Activated CD4-positive, alpha-beta T cell treated with anti-CD3 and anti-CD28 coated beads, Interleukin-2, Interleukin-6, amounts not matched to agents 100 ng/mL and 50 ng/mL, durations not matched to agents 16 hours and 8 hours (primary cell): ENCODE measurements at regions not wholly inside any gene's neighbourhood (a gene's known extent, or its start where the extent isn't known, plus 50 kb on each side); places are given as distances from the start of the nearest gene placed in this dataset.

Experiments used
- DNase-seq: peaks from one replicate; pipeline ENCODE4 v3.0.0-alpha.2; 2020

DNA sequence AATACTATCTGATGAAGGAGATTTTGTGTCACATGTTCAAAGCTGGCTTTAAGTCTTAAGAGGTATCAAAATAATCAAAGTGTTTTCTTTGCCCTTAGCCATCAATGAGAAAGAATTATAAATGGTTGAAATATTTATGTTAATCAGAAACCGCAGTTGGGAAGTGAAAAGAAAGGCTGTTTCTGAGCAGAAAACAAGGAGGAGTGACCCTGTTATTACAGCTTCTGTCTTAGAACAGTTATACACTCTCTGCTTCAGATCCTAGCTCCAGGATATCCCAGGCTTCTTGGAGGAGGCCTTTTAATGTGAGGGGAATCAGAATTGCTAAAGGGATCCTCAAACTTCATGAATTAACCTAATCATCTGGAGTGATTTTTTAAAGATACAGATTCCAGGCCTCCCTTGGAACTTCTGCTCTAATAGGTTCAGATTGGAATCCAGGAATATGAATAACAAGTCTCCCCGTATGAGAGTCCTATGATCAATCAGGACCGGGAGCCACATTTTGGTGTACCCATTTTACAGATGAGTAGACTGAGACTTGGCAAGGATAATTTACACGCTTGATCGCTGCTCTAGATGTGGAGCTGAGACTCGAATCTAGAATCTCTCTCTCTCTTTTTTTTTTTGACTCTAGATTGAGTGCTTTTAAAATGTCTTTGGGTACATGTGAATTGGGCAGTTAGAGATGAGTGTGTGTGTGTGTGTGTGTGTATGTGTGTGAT lies 50.8 kb upstream of the JAG1 start:
- no peak for DNase-seq

- no peak for DNase-seq
These were observed 55.3 kb upstream of the JAG1 start for GRCh38 chr20:10728873-10729670.

GRCh38 chr20:10729785-10730184 lies 56.0 kb upstream of the JAG1 start:
- no peak for DNase-seq

DNA sequence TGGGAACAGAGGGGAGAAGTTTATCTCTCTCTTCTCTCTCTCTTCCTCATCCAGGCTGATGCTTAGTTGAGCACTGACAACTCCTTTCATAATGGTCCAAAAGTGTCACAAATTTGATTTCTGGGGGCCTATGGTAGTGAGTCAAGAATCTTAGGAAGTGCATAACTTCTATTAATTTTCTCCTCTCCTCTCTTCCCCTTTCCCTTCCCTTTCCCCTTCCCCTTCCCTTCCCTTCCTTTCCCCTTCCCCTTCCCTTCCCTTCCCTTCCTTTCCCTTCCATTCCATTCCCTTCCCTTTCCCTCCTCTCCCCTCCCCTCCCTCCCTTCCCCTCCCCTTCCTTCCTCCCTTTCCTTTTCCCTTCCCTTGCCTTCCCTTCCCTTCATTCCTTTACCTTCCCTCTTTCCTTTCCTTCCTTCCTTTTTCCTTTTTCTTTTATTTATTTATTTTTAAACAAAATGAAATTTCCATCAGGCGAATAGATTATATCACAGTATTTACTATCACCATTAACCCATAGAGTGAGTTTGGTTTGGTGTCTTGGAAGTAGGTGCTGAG lies 56.9 kb upstream of the JAG1 start:
- no peak for DNase-seq

DNA sequence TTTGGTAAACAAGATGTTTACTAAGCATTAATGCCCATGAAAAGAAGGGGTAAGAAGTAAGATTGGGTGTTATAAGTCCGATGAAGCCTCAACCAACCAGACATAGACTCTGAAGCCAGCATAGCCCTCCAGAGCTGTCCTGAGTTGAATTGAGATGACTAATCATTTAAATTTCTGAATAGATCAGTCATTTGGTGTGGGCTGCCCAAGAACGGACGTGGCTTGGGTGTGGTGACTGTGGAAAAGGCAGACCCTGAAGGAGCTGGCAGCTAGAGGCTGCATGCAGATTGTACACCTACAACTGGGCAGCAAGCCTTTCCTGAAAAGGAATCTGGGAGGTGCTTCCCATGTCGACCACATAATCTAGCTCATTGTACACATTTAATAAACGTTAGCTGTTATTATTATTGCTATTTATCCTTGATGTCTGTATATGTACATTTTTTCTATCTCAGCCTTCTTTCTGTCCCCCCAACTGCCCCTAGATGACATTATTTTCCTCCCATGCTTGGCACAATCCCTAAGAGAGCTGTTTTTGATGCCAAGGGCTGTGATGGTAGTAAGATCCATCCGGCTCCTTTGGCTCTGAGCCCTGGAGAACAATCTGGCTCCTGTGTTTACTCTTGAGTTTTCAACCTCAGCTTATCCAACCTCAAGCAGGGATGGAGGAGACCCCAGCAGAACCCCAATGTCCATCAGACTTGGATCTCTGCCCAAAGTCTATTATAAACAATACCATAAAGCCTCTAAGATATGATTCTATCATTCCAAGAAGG lies 57.6 kb upstream of the JAG1 start:
- no peak for DNase-seq

- no peak for DNase-seq
These were observed 59.3 kb upstream of the JAG1 start for GRCh38 chr20:10733122-10733521.

DNA sequence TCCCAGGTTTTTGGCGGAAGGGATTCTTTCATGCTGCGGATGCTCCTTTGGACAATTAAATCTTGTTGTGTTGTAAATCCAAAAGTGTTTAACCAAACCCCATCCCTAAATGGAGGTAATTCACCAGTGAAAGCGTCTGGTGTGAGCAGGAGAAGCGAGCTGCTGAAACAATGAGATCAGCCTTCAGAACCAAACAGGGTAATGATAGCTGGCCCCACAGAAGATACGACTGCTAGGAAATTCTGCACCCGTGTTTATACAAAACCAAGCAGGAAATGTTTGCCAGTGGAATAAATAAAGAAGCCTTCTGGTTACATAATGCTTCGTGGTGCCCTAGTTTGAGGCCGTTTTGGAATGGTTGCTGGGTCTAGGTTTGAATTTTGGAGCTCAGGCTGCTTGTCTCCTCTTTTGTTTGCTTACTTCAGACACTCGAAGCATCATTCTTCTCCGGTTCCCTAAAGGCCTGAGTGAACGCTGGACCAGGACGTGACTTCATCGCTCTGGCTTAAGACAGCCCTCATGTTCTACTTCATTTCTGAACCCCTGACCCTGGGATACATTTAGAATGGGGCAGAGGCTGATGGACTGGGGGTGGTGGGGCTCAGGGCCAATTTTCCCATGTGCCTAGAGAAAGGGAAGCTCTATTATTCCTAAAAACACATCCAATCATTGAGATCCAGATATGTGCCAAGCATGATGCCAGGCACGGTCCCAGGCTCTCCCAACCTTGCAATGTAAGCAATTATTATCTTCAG lies 61.6 kb upstream of the JAG1 start:
- no peak for DNase-seq

- DNase-seq, result no peak
These were observed 65.3 kb upstream of the JAG1 start for GRCh38 chr20:10739134-10739533.

GRCh38 chr20:10739566-10739965 lies 65.8 kb upstream of the JAG1 start:
- no peak for DNase-seq

- no peak for DNase-seq
These were observed 67.3 kb upstream of the JAG1 start for GRCh38 chr20:10741060-10741459.

DNA sequence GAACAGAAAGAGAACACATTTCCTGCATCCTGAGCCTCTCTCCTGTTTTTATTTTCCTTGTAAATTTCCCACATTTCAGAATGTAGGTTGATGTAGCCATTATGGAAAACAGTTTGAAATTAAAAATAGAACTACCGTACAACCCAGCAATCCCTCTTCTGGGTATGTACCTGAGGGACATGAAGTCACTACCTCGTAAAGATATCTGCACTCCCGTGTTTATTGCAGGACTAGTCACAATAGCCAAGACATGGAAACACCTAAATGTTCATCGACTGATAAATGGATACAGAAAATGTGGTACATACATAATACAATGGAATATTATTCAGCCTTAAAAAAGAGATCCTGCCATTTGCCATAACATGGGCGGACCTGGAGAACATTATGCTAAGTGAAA lies 72.0 kb upstream of the JAG1 start:
- DNase-seq, result no peak

GRCh38 chr20:10747019-10747418 lies 73.2 kb upstream of the JAG1 start:
- DNase-seq, result no peak

- no peak for DNase-seq
These were observed 75.3 kb upstream of the JAG1 start for GRCh38 chr20:10749084-10749483.

- DNase-seq, result no peak
These were observed 78.4 kb upstream of the JAG1 start for GRCh38 chr20:10752206-10752605.

DNA sequence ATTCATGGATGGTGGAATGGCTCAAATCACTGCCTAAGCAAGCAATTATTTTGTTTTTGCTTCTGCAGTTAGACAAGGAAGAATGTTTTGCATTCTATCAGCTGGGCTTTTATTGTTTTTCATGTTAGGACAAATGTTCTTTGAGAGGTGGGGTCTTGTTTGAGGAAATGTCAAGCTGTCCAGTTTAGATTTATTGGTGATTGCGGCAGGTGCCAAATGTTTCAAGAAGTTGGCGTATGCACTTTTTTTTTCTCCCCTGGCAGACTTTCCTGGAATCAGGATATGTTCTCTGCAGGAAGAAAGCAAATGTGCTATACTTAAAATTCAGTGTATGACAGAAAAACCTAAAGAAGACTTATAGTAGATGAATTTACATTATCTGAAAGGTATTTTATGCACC lies 81.0 kb upstream of the JAG1 start:
- DNase-seq, result no peak

- no peak for DNase-seq
These were observed 84.6 kb upstream of the JAG1 start for GRCh38 chr20:10758446-10758845.

DNA sequence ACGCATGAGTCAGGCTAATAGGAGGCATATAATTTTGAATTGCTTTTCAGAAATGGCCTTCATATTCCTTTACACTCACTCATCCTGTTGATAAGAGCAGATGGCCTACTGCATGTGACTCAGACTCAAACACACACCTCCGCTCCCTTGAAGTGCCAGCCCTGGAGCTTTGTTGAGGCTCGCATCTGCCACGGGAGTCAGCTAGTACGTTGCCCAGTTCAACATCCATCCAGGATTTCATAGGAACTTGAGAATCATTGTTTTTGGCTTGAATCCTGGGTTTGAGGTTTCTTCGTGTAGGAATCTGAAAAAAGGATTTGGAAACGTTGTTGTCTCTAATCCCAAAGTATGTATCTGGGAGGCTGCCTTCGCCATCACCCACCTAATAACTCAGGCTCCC lies 87.4 kb upstream of the JAG1 start:
- no peak for DNase-seq

DNA sequence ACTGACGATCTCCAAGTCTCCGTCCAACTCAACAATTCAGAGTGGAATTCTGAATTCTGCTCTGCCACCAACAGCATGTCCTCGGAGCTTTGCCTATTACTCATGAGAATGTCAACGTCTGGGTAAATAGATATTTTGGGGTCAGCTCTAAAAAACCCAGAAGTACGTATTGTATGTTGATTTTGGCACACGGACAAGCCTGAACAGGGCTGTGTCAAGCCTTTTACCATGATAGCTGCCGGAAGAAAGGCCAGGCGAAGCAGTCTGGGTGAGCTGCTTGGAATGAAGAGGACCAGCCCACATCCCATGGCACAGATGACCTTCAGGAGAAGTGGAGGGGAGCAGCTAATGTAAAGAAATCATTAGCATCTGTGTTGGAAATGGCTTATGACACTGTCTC lies 88.0 kb upstream of the JAG1 start:
- no peak for DNase-seq

GRCh38 chr20:10762216-10762615 lies 88.4 kb upstream of the JAG1 start:
- no peak for DNase-seq

DNA sequence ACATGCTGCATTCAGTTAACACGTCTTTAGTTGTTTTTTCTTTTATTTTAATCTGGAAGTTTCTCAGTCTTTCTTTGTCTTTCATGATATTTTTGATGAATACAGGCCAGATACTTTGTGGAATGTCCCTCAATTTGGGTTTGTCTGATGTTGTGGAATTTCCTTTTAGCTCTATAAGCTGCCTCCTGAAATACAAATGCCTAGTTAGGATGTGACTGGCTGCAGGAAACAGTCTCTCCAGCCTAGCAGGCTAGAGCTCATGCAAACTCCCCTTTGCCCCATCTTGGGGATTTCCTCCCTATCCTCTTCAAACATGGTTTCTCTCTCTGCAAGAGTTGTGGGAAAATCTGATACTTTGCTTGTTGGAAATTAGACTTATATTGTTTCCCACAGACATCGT lies 89.3 kb upstream of the JAG1 start:
- no peak for DNase-seq

DNA sequence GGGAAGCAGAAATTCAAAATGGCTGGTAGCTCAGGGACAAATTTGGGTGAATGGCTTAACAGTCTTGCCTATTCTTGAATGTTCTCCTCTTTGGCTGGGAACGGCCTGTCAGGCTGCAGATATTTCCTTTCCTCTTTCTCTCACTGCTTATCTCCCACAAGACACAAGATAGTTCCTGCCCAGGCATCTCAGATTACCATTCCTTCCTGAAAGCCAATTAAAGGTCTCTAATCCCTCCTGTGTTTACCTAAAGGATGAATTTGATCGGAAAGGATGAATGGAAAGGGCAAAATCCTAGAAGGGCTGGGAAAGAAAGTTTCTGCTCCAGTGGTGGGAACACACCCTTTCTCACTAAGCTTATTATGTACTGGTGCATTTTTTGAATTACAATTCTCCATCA lies 95.9 kb upstream of the JAG1 start:
- no peak for DNase-seq

- no peak for DNase-seq
These were observed 97.0 kb upstream of the JAG1 start for GRCh38 chr20:10770753-10771152.
